ENCODE measurements at regions not wholly inside any gene's neighbourhood (a gene's known extent, or its start where the extent isn't known, plus 50 kb on each side); places are given as distances from the start of the nearest gene placed in this dataset.
"Not testable (repeated sequence)": the region's sequence is repeated elsewhere in the genome, so short reads cannot be mapped to it uniquely, and the experiment has no call there.

DNA sequence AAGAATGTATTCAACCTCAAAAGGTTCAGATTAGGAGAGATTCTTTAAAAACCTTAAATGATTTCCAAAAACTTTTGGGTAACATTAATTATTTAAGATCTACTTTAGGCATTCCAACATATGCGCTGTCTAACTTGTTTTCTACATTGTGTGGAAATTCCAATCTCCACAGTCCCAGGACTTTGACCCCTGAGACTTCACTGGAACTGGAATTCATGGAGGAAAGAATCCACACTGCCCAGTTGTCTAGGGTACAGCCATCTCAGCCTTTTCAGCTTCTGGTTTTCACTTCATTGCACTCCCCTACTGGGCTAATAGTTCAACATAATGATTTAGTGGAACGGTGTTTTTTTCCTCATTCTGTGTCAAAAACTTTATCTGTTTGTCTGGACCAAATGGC lies 161.5 kb downstream of the IER5 start:
- TF ChIP-seq, protein P1, sequence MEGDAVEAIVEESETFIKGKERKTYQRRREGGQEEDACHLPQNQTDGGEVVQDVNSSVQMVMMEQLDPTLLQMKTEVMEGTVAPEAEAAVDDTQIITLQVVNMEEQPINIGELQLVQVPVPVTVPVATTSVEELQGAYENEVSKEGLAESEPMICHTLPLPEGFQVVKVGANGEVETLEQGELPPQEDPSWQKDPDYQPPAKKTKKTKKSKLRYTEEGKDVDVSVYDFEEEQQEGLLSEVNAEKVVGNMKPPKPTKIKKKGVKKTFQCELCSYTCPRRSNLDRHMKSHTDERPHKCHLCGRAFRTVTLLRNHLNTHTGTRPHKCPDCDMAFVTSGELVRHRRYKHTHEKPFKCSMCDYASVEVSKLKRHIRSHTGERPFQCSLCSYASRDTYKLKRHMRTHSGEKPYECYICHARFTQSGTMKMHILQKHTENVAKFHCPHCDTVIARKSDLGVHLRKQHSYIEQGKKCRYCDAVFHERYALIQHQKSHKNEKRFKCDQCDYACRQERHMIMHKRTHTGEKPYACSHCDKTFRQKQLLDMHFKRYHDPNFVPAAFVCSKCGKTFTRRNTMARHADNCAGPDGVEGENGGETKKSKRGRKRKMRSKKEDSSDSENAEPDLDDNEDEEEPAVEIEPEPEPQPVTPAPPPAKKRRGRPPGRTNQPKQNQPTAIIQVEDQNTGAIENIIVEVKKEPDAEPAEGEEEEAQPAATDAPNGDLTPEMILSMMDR (IDR thresholded peaks at IDR 0.05; ENCODE audit: control extremely low read depth, extremely low read depth, low read depth, missing control alignments) = no peak
- ChIA-PET CTCF (interaction anchor here (1.4 kb wide), 1 partner anchor 30 kb away, joined by 3 read pairs; no protein-coding TSS in a partner anchor), POLR2A (no interaction called here)
- no peak for DNase-seq (ENCODE audit: extremely low spot score)

DNA sequence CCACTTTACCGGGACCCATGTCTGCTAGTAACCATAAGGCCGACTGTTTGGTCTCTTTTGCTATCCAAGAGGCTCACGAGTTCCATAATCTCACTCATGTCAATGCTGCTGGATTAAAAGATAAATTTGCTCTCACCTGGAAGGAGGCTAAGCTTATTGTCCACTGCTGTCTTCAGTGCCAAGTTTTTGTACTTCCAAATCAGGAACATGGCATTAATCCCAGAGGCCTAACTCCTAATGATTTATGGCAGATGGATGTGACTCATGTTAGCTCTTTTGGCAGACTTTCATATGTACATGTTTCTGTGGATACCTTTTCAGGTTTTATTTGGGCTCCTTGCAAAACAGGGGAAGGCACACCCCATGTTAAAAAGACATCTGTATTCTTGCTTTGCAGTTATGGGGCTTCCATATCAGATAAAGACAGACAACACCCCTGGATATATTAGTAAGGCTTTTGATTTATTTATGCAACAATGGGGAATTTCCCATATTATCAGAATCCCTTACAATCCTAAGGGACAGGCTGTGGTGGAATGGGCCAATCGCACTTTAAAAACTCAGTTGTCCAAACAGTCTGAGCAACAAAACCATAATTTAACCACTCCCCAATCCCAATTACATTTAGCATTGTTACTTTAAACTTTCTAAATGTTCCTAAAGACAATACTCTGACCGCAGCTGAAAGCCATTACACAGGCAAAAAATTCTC lies 162.7 kb downstream of the IER5 start:
- POLR2A ChIA-PET = no interaction called here
- TF ChIP-seq, protein P1 (IDR thresholded peaks at IDR 0.05; ENCODE audit: control extremely low read depth, extremely low read depth, low read depth, missing control alignments) = no peak
- DNase-seq (ENCODE audit: extremely low spot score) = no peak
- CTCF ChIA-PET = interaction anchor here (1.1 to 1.4 kb wide), 2 partner anchors 14 to 29 kb away, joined by 3 read pairs; no protein-coding TSS in a partner anchor

DNA sequence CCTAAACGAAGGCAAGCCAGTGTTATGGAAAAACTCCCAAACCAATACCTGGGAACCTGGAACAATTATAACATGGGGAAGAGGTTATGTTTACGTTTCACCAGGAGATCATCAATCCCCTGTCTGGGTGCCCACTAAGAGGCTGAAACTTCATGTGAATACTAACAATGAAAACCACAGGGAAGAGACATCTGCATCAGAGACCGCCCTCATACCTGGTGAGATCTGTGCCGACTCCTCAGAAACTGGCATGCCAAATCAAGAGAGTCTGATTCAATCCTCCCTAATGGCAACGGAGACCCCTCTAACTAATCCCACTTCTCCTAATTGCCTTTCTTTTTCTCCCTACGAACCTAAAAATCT lies 163.2 kb downstream of the IER5 start:
- CTCF ChIA-PET = no interaction called here
- TF ChIP-seq, protein P1 (IDR thresholded peaks at IDR 0.05; ENCODE audit: control extremely low read depth, extremely low read depth, low read depth, missing control alignments) = no peak
- no peak for DNase-seq (ENCODE audit: extremely low spot score)
- POLR2A ChIA-PET = no interaction called here

DNA sequence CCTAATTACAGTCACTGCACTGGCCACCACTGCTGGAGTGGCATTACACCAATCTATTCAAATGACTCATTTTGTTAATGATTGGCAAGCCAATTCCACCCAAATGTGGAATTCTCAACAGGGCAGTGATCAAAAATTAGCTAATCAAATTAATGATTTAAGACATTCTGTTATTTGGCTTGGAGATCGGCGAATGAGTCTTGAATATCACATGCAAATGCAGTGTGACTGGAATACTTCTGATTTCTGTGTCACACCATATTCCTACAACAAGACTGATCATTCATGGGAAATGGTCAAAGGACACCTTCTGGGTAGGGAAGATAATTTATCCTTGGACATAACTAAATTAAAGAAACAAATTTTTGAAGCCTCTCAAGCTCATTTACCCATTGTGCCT lies 165.1 kb downstream of the IER5 start:
- CTCF ChIA-PET, POLR2A ChIA-PET: not testable (repeated sequence)

DNA sequence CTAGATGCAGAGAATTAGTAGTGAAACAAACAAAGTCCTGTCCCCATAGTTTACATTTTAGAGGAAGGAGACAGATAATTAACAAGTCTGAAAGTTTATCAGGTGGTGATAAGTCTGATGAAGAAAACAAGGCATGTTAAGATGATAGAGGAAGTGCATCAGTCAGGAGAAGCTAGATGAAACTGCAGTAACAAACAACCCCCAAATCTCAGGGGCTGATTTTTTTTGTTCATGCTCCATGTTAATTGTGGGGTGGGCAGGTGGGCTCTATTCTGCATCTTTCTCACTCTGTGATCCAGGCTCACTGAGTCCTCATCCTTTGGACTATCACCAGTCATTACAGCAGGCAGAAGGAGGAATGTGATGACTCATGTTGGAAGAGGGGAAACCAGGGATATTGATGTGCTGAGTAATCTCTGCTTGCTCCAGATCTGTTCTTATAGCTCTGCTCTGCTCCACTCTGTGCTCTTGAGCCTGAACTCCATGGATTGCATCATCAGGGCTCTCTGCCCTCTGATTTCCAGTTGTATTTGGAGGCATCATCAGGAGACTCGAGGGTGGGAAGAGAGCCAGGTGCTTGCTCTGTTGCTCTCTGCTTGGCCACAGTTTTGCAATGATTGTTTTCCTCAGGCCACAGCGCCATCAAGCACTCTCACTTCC lies 166.9 kb downstream of the IER5 start:
- POLR2A ChIA-PET = no interaction called here
- CTCF ChIA-PET = no interaction called here
- no peak for DNase-seq (ENCODE audit: extremely low spot score)
- TF ChIP-seq, protein P1 (IDR thresholded peaks at IDR 0.05; ENCODE audit: control extremely low read depth, extremely low read depth, low read depth, missing control alignments) = no peak

More for the DNA sequence above, 165.1 kb downstream of the IER5 start:
- DNase-seq (ENCODE audit: extremely low spot score) = not testable (repeated sequence)

DNA sequence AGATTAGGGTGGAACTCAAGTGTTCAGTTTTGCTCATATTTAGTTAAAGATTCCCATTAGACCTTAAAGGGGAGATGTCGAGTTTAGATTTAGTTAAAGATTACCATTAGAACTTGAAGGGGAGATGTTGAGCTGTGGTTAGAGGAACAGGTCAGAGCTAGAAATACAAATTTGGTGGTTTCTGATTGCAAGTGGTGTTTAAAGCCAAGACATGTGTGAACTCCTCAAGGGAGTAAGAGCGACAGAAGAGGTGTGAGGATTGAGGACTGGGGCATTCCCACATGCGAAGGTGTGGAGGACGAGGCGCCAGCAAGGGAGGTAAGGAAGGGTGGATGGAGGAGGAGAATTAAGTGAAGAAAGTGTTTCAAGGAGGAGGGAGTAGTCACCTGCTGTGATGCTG lies 168.6 kb downstream of the IER5 start:
- DNase-seq (ENCODE audit: extremely low spot score) = peak; percentile 34
- CTCF ChIA-PET = interaction anchor here (1.1 to 1.7 kb wide), 3 partner anchors 12 to 217 kb away, joined by 3 to 4 read pairs (median 3); no protein-coding TSS in a partner anchor
- POLR2A ChIA-PET = no interaction called here
- TF ChIP-seq, protein P1 (IDR thresholded peaks at IDR 0.05; ENCODE audit: control extremely low read depth, extremely low read depth, low read depth, missing control alignments) = no peak
